ENCODE measurements at regions not wholly inside any gene's neighbourhood (a gene's known extent, or its start where the extent isn't known, plus 50 kb on each side); places are given as distances from the start of the nearest gene placed in this dataset.

DNA sequence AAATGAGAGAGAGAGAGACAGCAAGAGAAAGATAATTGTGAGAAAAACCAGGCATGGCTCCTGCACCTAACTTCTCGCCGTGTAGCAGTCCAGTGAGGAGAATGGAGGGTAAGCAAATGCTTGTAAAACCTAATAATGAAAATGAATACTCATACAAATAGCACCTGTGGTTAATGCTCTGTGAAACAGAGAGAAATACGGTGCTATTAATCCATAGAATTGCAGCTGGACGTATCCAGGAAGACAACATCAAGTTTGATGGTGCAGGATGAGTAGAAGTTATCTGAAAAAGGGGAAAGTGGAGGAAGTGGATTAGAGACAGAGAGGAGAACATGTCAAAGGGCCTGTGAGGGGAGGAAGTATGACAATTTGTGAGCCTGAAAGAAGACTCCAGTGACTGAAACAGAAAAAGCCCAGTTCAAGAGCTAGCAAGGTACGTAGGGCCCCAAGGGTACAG is 89.4 kb upstream of the PAK5 start:
- Histone ChIP-seq H3K4me3 (ENCODE audit: low read length in 2 of 2) (no peak overlapping the region), H3K27ac (ENCODE audit: low read depth in 1 of 2, low read length in 2 of 2) (no peak overlapping the region), H3K36me3 (ENCODE audit: control insufficient read depth in 1 of 2, insufficient read depth in 2 of 2, low read length in 1 of 2) (no peaks in the 10 kb centered on the region), H3K4me1 (ENCODE audit: control insufficient read depth in 1 of 2, insufficient read depth in 2 of 2, low read length in 2 of 2) (no peaks in the 10 kb centered on the region), H3K27me3 (ENCODE audit: control insufficient read depth in 1 of 2, insufficient read depth in 2 of 2, low read length in 1 of 2) (no peaks in the 10 kb centered on the region), H3K9me3 (ENCODE audit: control insufficient read depth, low read length) (no peaks in the 10 kb centered on the region)
- 46 to 48% methylated on average over 5 of the region's 5 CpGs for WGBS, 2 donors
- ATAC-seq (ENCODE audit: low FRiP score) = no peak
- no peak for DNase-seq
- intact Hi-C loops (cut with DNase I) = no loop called here

DNA sequence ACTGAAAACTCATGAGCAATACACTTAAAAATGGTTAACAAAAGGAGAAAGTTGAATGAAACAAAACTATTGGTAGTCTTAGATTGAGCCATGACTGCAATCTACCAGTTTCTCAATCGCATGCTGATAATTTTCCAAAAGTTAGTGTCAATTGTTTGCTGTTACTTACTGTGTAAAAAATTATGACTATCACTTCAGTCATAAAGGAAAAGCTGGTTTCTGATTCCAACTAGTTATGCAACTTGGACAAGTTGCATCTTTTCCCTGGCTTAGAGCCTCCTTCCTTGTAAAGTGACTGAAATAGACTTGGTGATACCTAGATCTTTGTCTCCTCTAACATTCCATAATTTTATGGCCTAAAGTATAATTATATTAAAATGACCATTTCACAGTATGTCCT is 88.3 kb upstream of the PAK5 start:
- ATAC-seq (ENCODE audit: low FRiP score) = no peak
- WGBS, 2 donors = 77 to 83% methylated on average over 1 of the region's 1 CpG
- intact Hi-C loops (cut with DNase I) = no loop called here

DNA sequence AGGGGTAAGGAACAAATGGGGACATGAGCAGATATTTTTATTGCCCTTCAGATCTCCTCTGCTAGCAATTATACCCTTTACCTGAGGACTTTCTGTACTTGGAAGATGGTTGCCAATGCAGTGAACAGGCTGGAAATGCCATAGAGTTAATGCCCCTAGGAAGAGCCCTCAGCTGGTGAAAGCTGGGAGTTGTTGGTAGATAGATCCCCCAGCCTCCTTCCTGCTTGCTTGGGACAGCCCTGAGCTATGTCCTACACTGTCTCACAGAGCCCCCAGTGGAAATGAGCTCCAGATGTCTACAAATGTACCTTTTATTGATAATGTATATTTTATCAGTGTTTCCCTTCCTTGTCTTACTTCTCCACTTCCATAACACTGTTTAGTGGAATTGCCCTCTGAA is 87.6 kb upstream of the PAK5 start:
- no peaks in the 10 kb centered on the region for H3K27me3 ChIP-seq (ENCODE audit: control insufficient read depth in 1 of 2, insufficient read depth in 2 of 2, low read length in 1 of 2)
- intact Hi-C loops (cut with DNase I) = no loop called here
- DNase-seq (no peak), ATAC-seq (ENCODE audit: low FRiP score) (no peak)
- no peaks in the 10 kb centered on the region for H3K9me3 ChIP-seq (ENCODE audit: control insufficient read depth, low read length)
- H3K4me3 ChIP-seq (ENCODE audit: low read length in 2 of 2) = no peak overlapping the region
- no peaks in the 10 kb centered on the region for H3K4me1 ChIP-seq (ENCODE audit: control insufficient read depth in 1 of 2, insufficient read depth in 2 of 2, low read length in 2 of 2)
- no peak overlapping the region for H3K27ac ChIP-seq (ENCODE audit: low read depth in 1 of 2, low read length in 2 of 2)
- H3K36me3 ChIP-seq (ENCODE audit: control insufficient read depth in 1 of 2, insufficient read depth in 2 of 2, low read length in 1 of 2) = no peaks in the 10 kb centered on the region

More for the DNA sequence above, 88.3 kb upstream of the PAK5 start:
- no peak overlapping the region for H3K4me3 ChIP-seq (ENCODE audit: low read length in 2 of 2)
- no peaks in the 10 kb centered on the region for H3K9me3 ChIP-seq (ENCODE audit: control insufficient read depth, low read length)
- no peaks in the 10 kb centered on the region for H3K27me3 ChIP-seq (ENCODE audit: control insufficient read depth in 1 of 2, insufficient read depth in 2 of 2, low read length in 1 of 2)
- no peaks in the 10 kb centered on the region for H3K36me3 ChIP-seq (ENCODE audit: control insufficient read depth in 1 of 2, insufficient read depth in 2 of 2, low read length in 1 of 2)
- no peak for DNase-seq
- H3K4me1 ChIP-seq (ENCODE audit: control insufficient read depth in 1 of 2, insufficient read depth in 2 of 2, low read length in 2 of 2) = no peaks in the 10 kb centered on the region
- no peak overlapping the region for H3K27ac ChIP-seq (ENCODE audit: low read depth in 1 of 2, low read length in 2 of 2)

DNA sequence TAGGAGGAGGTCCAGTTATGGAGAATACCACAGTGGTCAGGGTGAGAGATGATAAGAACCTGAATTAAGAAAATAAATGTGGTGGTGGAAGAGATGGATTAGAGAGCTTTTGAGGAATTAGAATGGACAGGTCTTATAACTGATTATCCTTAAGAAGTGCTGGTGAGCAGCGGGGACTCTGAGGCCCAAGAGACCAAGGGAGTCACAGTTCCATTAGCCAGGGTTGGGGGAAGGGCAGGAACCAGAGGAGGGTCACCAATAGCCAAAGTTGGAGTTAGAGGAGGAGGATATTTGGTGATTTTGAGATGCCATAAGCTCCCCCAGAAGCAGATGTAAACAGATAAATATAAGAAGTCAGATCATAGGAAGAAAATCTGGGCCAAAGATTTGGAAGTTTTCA is 87.1 kb upstream of the PAK5 start:
- no peaks in the 10 kb centered on the region for H3K9me3 ChIP-seq (ENCODE audit: control insufficient read depth, low read length)
- H3K27me3 ChIP-seq (ENCODE audit: control insufficient read depth in 1 of 2, insufficient read depth in 2 of 2, low read length in 1 of 2) = no peaks in the 10 kb centered on the region
- intact Hi-C loops (cut with DNase I) = no loop called here
- H3K4me3 ChIP-seq (ENCODE audit: low read length in 2 of 2) = no peak overlapping the region
- ATAC-seq (ENCODE audit: low FRiP score) = no peak
- no peak for DNase-seq
- no peaks in the 10 kb centered on the region for H3K36me3 ChIP-seq (ENCODE audit: control insufficient read depth in 1 of 2, insufficient read depth in 2 of 2, low read length in 1 of 2)
- no peaks in the 10 kb centered on the region for H3K4me1 ChIP-seq (ENCODE audit: control insufficient read depth in 1 of 2, insufficient read depth in 2 of 2, low read length in 2 of 2)
- H3K27ac ChIP-seq (ENCODE audit: low read depth in 1 of 2, low read length in 2 of 2) = no peak overlapping the region
- 72 to 87% methylated on average over 1 of the region's 1 CpG for WGBS, 2 donors

DNA sequence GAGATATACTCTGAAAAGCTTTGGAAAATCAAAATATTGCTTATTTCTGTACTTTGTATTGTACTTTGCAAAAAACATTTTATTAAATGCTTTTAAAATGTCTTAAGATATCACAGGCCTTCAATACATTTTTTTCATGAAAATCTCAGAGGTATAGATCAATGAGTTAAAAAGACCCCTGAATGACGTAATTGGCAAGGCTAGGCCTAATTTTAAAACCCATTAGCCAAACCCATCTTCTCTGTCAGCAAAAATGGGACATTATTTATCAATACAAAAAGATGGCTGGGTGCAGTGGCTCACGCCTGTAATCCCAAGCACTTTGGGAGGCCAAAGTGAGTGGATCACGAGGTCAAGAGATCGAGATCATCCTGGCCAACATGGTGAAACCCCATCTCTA is 84.8 kb upstream of the PAK5 start:
- intact Hi-C loops (cut with DNase I) = no loop called here
- WGBS, 2 donors = 88 to 89% methylated on average over 4 of the region's 4 CpGs
- Histone ChIP-seq H3K4me3 (ENCODE audit: low read length in 2 of 2) (no peak overlapping the region), H3K4me1 (ENCODE audit: control insufficient read depth in 1 of 2, insufficient read depth in 2 of 2, low read length in 2 of 2) (no peaks in the 10 kb centered on the region), H3K27ac (ENCODE audit: low read depth in 1 of 2, low read length in 2 of 2) (no peak overlapping the region), H3K9me3 (ENCODE audit: control insufficient read depth, low read length) (no peaks in the 10 kb centered on the region), H3K36me3 (ENCODE audit: control insufficient read depth in 1 of 2, insufficient read depth in 2 of 2, low read length in 1 of 2) (no peaks in the 10 kb centered on the region), H3K27me3 (ENCODE audit: control insufficient read depth in 1 of 2, insufficient read depth in 2 of 2, low read length in 1 of 2) (no peaks in the 10 kb centered on the region)
- DNase-seq (no peak), ATAC-seq (ENCODE audit: low FRiP score) (no peak)

DNA sequence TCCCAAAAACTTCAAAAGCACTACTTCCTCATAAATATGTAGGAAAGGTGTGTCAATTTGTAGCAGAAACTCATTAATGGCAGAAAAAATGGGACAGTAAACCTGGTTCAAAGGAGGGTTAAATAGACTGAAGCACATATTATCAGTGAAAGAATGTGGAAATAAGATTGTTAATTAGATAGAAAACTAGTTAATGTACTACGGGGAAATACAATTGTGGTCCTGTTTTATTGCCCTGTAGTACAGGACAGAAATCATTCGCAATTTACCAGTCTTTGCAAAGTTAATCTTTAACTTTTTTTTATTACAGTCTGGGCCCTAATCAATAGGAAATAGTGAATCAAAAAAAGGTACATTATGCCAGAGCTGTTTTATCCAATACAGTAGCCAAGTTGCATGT is 82.0 kb upstream of the PAK5 start:
- intact Hi-C loops (cut with DNase I) = no loop called here
- Histone ChIP-seq H3K27me3 (ENCODE audit: control insufficient read depth in 1 of 2, insufficient read depth in 2 of 2, low read length in 1 of 2) (no peaks in the 10 kb centered on the region), H3K4me1 (ENCODE audit: control insufficient read depth in 1 of 2, insufficient read depth in 2 of 2, low read length in 2 of 2) (no peaks in the 10 kb centered on the region), H3K9me3 (ENCODE audit: control insufficient read depth, low read length) (no peaks in the 10 kb centered on the region), H3K27ac (ENCODE audit: low read depth in 1 of 2, low read length in 2 of 2) (no peak overlapping the region), H3K4me3 (ENCODE audit: low read length in 2 of 2) (no peak overlapping the region), H3K36me3 (ENCODE audit: control insufficient read depth in 1 of 2, insufficient read depth in 2 of 2, low read length in 1 of 2) (no peaks in the 10 kb centered on the region)
- no peak for ATAC-seq (ENCODE audit: low FRiP score)
- WGBS, 2 donors = 83 to 90% methylated on average over 2 of the region's 2 CpGs
- no peak for DNase-seq

DNA sequence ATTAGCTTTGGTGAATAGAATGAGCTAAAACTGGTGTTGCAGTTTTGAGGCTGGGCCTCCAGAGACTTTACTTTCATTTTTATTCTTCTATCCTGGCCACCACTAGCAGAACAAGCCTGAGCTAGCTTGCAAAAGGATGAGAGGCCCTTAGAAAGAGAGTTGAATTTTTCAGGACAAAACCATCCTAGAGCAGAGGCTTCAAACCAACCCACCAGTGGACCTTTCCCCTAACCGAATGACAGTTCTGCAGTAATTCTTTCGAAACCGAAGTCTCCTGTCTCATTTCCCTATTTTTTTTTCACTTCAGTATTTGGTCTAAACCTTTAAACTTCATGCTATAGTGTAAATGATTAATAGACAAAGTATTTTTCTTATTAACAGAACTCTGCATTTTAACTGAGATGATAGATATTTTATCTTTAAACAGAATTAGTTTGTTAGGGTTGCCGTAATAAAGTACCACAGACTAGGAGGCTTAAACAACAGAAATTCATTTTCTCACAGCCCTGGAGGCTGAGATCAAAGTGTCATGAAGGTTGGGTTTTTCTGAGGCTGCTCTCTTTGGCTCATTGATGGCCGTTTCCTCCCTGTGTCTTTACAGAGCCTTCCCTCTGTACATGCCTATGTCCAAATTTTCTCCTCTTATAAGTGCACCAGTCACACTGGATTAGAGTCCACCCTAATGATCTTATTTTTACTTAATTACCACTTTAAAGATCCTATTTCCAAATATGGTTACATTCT is 80.6 kb upstream of the PAK5 start:
- H3K27me3 ChIP-seq (ENCODE audit: control insufficient read depth in 1 of 2, insufficient read depth in 2 of 2, low read length in 1 of 2) = no peaks in the 10 kb centered on the region
- no peak for DNase-seq
- no peak overlapping the region for H3K4me3 ChIP-seq (ENCODE audit: low read length in 2 of 2)
- H3K4me1 ChIP-seq (ENCODE audit: control insufficient read depth in 1 of 2, insufficient read depth in 2 of 2, low read length in 2 of 2) = no peaks in the 10 kb centered on the region
- H3K36me3 ChIP-seq (ENCODE audit: control insufficient read depth in 1 of 2, insufficient read depth in 2 of 2, low read length in 1 of 2) = no peaks in the 10 kb centered on the region
- intact Hi-C loops (cut with DNase I) = no loop called here
- no peak for ATAC-seq (ENCODE audit: low FRiP score)
- H3K9me3 ChIP-seq (ENCODE audit: control insufficient read depth, low read length) = no peaks in the 10 kb centered on the region
- no peak overlapping the region for H3K27ac ChIP-seq (ENCODE audit: low read depth in 1 of 2, low read length in 2 of 2)
- 77 to 84% methylated on average over 5 of the region's 5 CpGs for WGBS, 2 donors

DNA sequence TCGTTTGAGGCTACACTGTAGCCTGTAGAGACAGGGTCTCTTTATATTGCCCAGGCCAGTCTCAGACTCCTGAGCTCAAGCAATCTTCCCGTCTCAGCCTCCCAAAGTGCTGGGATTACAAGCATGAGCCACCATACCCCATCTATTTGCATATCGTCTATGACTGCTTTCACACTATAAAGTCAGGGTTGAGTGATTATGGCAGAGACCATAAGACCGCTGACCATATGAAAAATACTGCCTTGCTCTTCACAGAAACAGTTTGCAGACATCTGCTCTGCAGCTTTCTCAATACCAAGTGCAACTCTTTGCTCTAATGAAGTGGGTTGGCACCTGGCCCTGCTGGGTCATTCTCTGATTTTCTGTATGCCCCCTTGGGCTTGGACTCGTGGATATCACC is 79.5 kb upstream of the PAK5 start:
- DNase-seq (no peak), ATAC-seq (ENCODE audit: low FRiP score) (no peak)
- no peaks in the 10 kb centered on the region for H3K9me3 ChIP-seq (ENCODE audit: control insufficient read depth, low read length)
- no peaks in the 10 kb centered on the region for H3K36me3 ChIP-seq (ENCODE audit: control insufficient read depth in 1 of 2, insufficient read depth in 2 of 2, low read length in 1 of 2)
- 81 to 83% methylated on average over 5 of the region's 5 CpGs for WGBS, 2 donors
- no peak overlapping the region for H3K4me3 ChIP-seq (ENCODE audit: low read length in 2 of 2)
- H3K27me3 ChIP-seq (ENCODE audit: control insufficient read depth in 1 of 2, insufficient read depth in 2 of 2, low read length in 1 of 2) = no peaks in the 10 kb centered on the region
- H3K27ac ChIP-seq (ENCODE audit: low read depth in 1 of 2, low read length in 2 of 2) = no peak overlapping the region
- H3K4me1 ChIP-seq (ENCODE audit: control insufficient read depth in 1 of 2, insufficient read depth in 2 of 2, low read length in 2 of 2) = no peaks in the 10 kb centered on the region
- intact Hi-C loops (cut with DNase I) = no loop called here

DNA sequence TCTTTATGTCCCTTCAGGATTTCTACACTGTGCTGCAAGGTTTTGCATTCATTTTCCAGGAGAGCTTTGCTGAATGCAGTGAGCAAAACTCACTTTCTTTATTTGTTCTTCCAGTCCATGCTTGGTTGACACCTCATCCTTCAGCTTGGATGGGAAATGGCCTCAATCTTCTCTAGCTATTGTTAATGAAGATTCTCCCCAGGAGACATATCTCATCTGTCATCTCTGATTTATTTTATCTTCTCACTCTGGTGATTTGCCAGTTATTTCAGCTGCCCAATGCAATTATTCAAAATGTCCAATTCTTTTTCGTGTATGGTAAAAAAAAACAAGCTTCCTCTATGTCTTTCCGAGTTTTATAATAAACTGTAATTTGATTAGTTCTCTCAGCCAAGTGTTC is 77.9 kb upstream of the PAK5 start:
- DNase-seq (no peak), ATAC-seq (ENCODE audit: low FRiP score) (no peak)
- H3K36me3 ChIP-seq (ENCODE audit: control insufficient read depth in 1 of 2, insufficient read depth in 2 of 2, low read length in 1 of 2) = no peaks in the 10 kb centered on the region
- H3K27ac ChIP-seq (ENCODE audit: low read depth in 1 of 2, low read length in 2 of 2) = no peak overlapping the region
- 19 to 44% methylated on average over 2 of the region's 2 CpGs for WGBS, 2 donors
- no peaks in the 10 kb centered on the region for H3K9me3 ChIP-seq (ENCODE audit: control insufficient read depth, low read length)
- H3K27me3 ChIP-seq (ENCODE audit: control insufficient read depth in 1 of 2, insufficient read depth in 2 of 2, low read length in 1 of 2) = no peaks in the 10 kb centered on the region
- intact Hi-C loops (cut with DNase I) = no loop called here
- H3K4me1 ChIP-seq (ENCODE audit: control insufficient read depth in 1 of 2, insufficient read depth in 2 of 2, low read length in 2 of 2) = no peaks in the 10 kb centered on the region
- H3K4me3 ChIP-seq (ENCODE audit: low read length in 2 of 2) = no peak overlapping the region
